Smooth muscle cell (in vitro differentiated cells): ENCODE measurements at regions not wholly inside any gene's neighbourhood (a gene's known extent, or its start where the extent isn't known, plus 50 kb on each side); places are given as distances from the start of the nearest gene placed in this dataset.
A peak's percentile ranks its signal among the peaks of the same experiment; 100 is the strongest.
"Not testable (repeated sequence)": the region's sequence is repeated elsewhere in the genome, so short reads cannot be mapped to it uniquely, and the experiment has no call there.

Experiments used
- DNase-seq: peaks from one replicate; lab custom pipeline; 2025; ENCODE audit not compliant: unreplicated experiment; lab: John Stamatoyannopoulos, UW
- H2AFZ ChIP-seq: fragments of 200-600 bp; sonication (generic); 2 replicates; pipeline ENCODE4 v1.6.0; 2016; ENCODE audit warnings: antibody characterized with exemption, low read depth, mild to moderate bottlenecking
- H3F3A ChIP-seq: fragments of 200-600 bp; sonication (generic); 2 replicates; pipeline ENCODE4 v1.6.0; 2017; ENCODE audit warnings: antibody characterized with exemption, low read depth
- H3K27ac ChIP-seq: fragments of 200-600 bp; sonication (generic); 2 replicates; pipeline ENCODE4 v1.5.1; 2016; ENCODE audit warnings: low read depth, mild to moderate bottlenecking
- H3K27me3 ChIP-seq: fragments of 200-600 bp; sonication (generic); 2 replicates; pipeline ENCODE4 v1.6.1; 2016; ENCODE audit warnings: low read depth, mild to moderate bottlenecking
- H3K36me3 ChIP-seq: fragments of 200-600 bp; sonication (generic); 2 replicates; pipeline ENCODE4 v1.5.1; 2016; ENCODE audit warnings: low read depth
- H3K4me1 ChIP-seq: fragments of 200-600 bp; sonication (generic); 2 replicates; pipeline ENCODE4 v1.5.1; 2016; ENCODE audit warnings: low read depth
- H3K4me2 ChIP-seq: fragments of 200-600 bp; sonication (generic); 2 replicates; pipeline ENCODE4 v1.6.0; 2016; ENCODE audit warnings: mild to moderate bottlenecking
- H3K4me3 ChIP-seq: fragments of 200-600 bp; sonication (generic); 2 replicates; pipeline ENCODE4 v1.5.1; 2016; ENCODE audit warnings: mild to moderate bottlenecking
- H3K79me2 ChIP-seq: fragments of 200-600 bp; sonication (generic); 2 replicates; pipeline ENCODE4 v1.6.0; 2016; ENCODE audit warnings: low read depth, mild to moderate bottlenecking
- H3K9ac ChIP-seq: fragments of 200-600 bp; sonication (generic); 2 replicates; pipeline ENCODE4 v1.6.0; 2016; ENCODE audit warnings: low read depth
- H3K9me3 ChIP-seq: fragments of 200-600 bp; sonication (generic); replicated peaks from 2 replicates; pipeline ENCODE4 v1.5.1; 2016; ENCODE audit warnings: low read depth
- H4K20me1 ChIP-seq: fragments of 200-600 bp; sonication (generic); 2 replicates; pipeline ENCODE4 v1.6.0; 2016; ENCODE audit warnings: low read depth
- CTCF ChIP-seq: fragments of 200-600 bp; sonication (generic); IDR thresholded peaks from 2 replicates; pipeline ENCODE4 v1.5.1; 2017; ENCODE audit warnings: borderline replicate concordance, mild to moderate bottlenecking, antibody characterized with exemption; ENCODE audit not compliant: insufficient read depth, poor library complexity, severe bottlenecking
- WGBS: methylation state at CpG from one replicate; pipeline ENCODE4 v1.1.7; 2016; ENCODE audit warnings: low lambda C conversion rate; 5-methylcytosine and 5-hydroxymethylcytosine counted together

GRCh38 chr16:77499373-77500285 is 64.8 kb upstream of the ADAMTS18 start:
- Histone ChIP-seq H2AFZ (no peak overlapping the region), H3K9ac (no peak overlapping the region), H3K79me2 (no peaks in the 10 kb centered on the region), H3K36me3 (no peaks in the 10 kb centered on the region), H3K4me3 (no peak overlapping the region), H3K27ac (no peak overlapping the region), H3K4me1 (peaks cover 14% of the 10 kb centered on the region), H3K4me2 (no peak overlapping the region), H3F3A (no peaks in the 10 kb centered on the region), H4K20me1 (no peaks in the 10 kb centered on the region), H3K9me3 (no peaks in the 10 kb centered on the region), H3K27me3 (no peaks in the 10 kb centered on the region)
- no peak for DNase-seq
- no peak for TF ChIP-seq CTCF
- 44% methylated on average over 12 of the region's 12 CpGs for WGBS

DNA sequence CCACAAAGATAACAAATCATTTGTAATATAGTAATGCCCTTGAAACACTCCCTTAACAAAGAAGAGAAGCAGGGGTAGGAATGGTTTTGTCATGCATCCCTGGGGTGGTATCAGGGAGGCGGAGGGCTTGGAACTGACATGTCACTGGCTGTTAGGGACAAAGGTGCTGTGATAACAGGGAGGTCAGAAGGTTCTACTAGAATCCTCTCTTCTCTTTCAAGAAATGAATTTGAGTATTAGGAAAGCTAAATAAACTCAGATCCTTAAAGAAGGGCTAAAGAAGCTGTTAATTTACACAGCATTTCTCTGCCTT is 65.4 kb upstream of the ADAMTS18 start:
- no peak for DNase-seq
- no peak for TF ChIP-seq CTCF
- H3K4me1 ChIP-seq = peaks cover 14% of the 10 kb centered on the region
- H2AFZ ChIP-seq = no peak overlapping the region
- H3K4me2 ChIP-seq = no peak overlapping the region
- H3K36me3 ChIP-seq = no peaks in the 10 kb centered on the region
- H3F3A ChIP-seq = no peaks in the 10 kb centered on the region
- no peak overlapping the region for H3K9ac ChIP-seq
- WGBS = 85% methylated on average over 1 of the region's 1 CpG
- H3K27ac ChIP-seq = no peak overlapping the region
- no peaks in the 10 kb centered on the region for H3K27me3 ChIP-seq
- H3K9me3 ChIP-seq = no peaks in the 10 kb centered on the region
- H4K20me1 ChIP-seq = no peaks in the 10 kb centered on the region
- no peaks in the 10 kb centered on the region for H3K79me2 ChIP-seq
- H3K4me3 ChIP-seq = no peak overlapping the region

DNA sequence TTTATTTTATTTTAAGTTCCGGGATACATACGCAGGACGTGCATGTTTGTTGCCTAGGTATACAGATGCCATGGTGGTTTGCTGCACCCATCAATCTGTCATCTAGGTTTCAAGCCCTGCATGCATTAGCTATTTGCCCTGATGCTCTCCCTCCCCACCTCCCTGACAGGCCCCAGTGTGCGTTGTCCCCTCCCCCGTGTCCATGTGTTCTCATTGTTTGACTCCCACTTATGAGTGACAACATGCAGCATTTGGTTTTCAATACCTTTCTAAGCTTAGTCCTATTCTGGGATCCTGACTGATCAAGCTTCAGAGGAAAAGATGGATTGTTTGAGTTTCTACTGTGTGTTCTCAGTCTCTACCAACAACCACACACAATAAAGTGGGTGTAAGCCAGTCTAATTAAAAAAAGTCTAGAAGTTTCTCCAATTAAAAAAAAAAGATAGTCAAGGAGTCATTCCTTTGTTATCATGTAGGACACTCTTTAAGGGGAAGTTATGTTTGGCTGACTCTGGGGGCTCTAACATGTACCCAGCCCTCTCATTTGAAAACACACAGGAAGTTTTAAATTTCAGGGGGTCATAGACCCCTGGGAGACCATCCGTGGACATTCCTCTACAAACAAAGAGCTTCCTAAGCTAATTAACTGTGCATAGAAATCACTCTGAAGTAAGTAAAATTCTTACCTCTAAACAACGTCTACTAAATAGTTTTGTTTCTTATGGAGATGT is 66.3 kb upstream of the ADAMTS18 start:
- 66% methylated on average over 7 of the region's 7 CpGs for WGBS
- Histone ChIP-seq H3K9me3 (no peaks in the 10 kb centered on the region), H3K27me3 (no peaks in the 10 kb centered on the region), H3K4me3 (no peak overlapping the region), H4K20me1 (no peaks in the 10 kb centered on the region), H3K27ac (peak overlapping the region; percentile 36), H3K79me2 (no peaks in the 10 kb centered on the region), H3K36me3 (no peaks in the 10 kb centered on the region), H3K4me2 (peak overlapping the region; percentile 65), H2AFZ (no peak overlapping the region), H3K4me1 (peaks cover 14% of the 10 kb centered on the region), H3K9ac (no peak overlapping the region), H3F3A (no peaks in the 10 kb centered on the region)
- DNase-seq = no peak
- TF ChIP-seq CTCF = no peak

GRCh38 chr16:77502448-77502847 is 67.6 kb upstream of the ADAMTS18 start:
- Histone ChIP-seq H3K79me2 (no peaks in the 10 kb centered on the region), H3K27ac (no peak overlapping the region), H3F3A (no peaks in the 10 kb centered on the region), H3K4me1 (peaks cover 14% of the 10 kb centered on the region), H3K4me3 (no peak overlapping the region), H3K27me3 (no peaks in the 10 kb centered on the region), H3K36me3 (no peaks in the 10 kb centered on the region), H2AFZ (no peak overlapping the region), H4K20me1 (no peaks in the 10 kb centered on the region), H3K4me2 (peak overlapping the region; percentile 65), H3K9ac (no peak overlapping the region), H3K9me3 (no peaks in the 10 kb centered on the region)
- no peak for TF ChIP-seq CTCF
- DNase-seq = no peak
- 77% methylated on average over 6 of the region's 6 CpGs for WGBS

DNA sequence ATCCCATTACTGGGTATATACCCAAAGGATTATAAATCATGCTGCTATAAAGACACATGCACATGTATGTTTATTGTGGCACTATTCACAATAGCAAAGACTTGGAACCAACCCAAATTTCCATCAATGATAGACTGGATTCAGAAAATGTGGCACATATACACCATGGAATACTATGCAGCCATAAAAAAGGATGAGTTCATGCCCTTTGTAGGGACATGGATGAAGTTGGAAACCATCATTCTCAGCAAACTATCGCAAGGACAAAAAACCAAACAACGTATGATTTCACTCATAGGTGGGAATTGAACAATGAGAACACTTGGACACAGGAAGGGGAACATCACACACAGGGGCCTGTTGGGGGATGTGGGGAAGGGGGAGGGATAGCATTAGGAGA is 71.7 kb upstream of the ADAMTS18 start:
- H3K4me3 ChIP-seq, H3K9ac ChIP-seq, H3K27ac ChIP-seq, H2AFZ ChIP-seq, H3F3A ChIP-seq, H3K4me2 ChIP-seq, DNase-seq, H4K20me1 ChIP-seq, H3K79me2 ChIP-seq, H3K9me3 ChIP-seq, H3K27me3 ChIP-seq, H3K36me3 ChIP-seq: not testable (repeated sequence)
- peaks cover 10% of the 10 kb centered on the region for H3K4me1 ChIP-seq
- WGBS = 91% methylated on average over 2 of the region's 2 CpGs
